ENCODE measurements at regions not wholly inside any gene's neighbourhood (a gene's known extent, or its start where the extent isn't known, plus 50 kb on each side); places are given as distances from the start of the nearest gene placed in this dataset.

- TF ChIP-seq CTCF (IDR thresholded peaks at IDR 0.05; ENCODE audit: poor library complexity, severe bottlenecking) (no peak), REST (IDR thresholded peaks at IDR 0.05; ENCODE audit: borderline replicate concordance) (no peak), MXI1 (conservative IDR thresholded peaks at IDR 0.05; ENCODE audit: poor library complexity, severe bottlenecking) (no peak), RAD21 (conservative IDR thresholded peaks at IDR 0.05) (no peak)
Measured at GRCh38 chr7:155863721-155864151, 51.5 kb upstream of the SHH start.

Data from neural cell (in vitro differentiated cells).